ENCODE measurements at regions not wholly inside any gene's neighbourhood (a gene's known extent, or its start where the extent isn't known, plus 50 kb on each side); places are given as distances from the start of the nearest gene placed in this dataset.

- no peak for TF ChIP-seq CTCF (conservative IDR thresholded peaks at IDR 0.05; ENCODE audit: low read length)
- no peak for TF ChIP-seq EZH2phosphoT487 (IDR thresholded peaks at IDR 0.05; ENCODE audit: borderline replicate concordance)
These were observed 190.2 kb downstream of the TFCP2L1 start for GRCh38 chr2:121094845-121095244.
